ENCODE measurements at regions not wholly inside any gene's neighbourhood (a gene's known extent, or its start where the extent isn't known, plus 50 kb on each side); places are given as distances from the start of the nearest gene placed in this dataset.

GRCh38 chr12:84603484-84604248 is 308.9 kb downstream of the SLC6A15 start:
- TF ChIP-seq ZFP30 (CRISPR knock-in tag; IDR thresholded peaks at IDR 0.05) = no peak
- TF ChIP-seq ZNF565 (CRISPR knock-in tag; conservative IDR thresholded peaks at IDR 0.05; ENCODE audit: low read depth) = no peak
- TF ChIP-seq ARNTL (CRISPR knock-in tag; IDR thresholded peaks at IDR 0.05; ENCODE audit: borderline replicate concordance, low read depth) = no peak
- no peak for TF ChIP-seq PPARA (CRISPR knock-in tag; IDR thresholded peaks at IDR 0.05; ENCODE audit: borderline replicate concordance)
- TF ChIP-seq TSHZ2 (CRISPR knock-in tag; IDR thresholded peaks at IDR 0.05) = no peak
- no peak for TF ChIP-seq SNAI2 (CRISPR knock-in tag; IDR thresholded peaks at IDR 0.05)
- no peak for TF ChIP-seq CSRNP3 (CRISPR knock-in tag; IDR thresholded peaks at IDR 0.05)
- no peak for TF ChIP-seq RARB (CRISPR knock-in tag; IDR thresholded peaks at IDR 0.05)

Data from SK-N-SH treated with all-trans-retinoic acid at 6 μM for 48 hours (cell line).